Stimulated activated CD4-positive, alpha-beta T cell treated with anti-CD3 and anti-CD28 coated beads, TNF-alpha, amount 100 ng/mL, for 24 hours (primary cell): ENCODE measurements at regions not wholly inside any gene's neighbourhood (a gene's known extent, or its start where the extent isn't known, plus 50 kb on each side); places are given as distances from the start of the nearest gene placed in this dataset.

Experiments
- DNase-seq, 3 experiments: peaks; one replicate each; pipeline ENCODE4 v3.0.0-alpha.2; 2020; ENCODE audit warnings: low read depth in 3 of 3

DNA sequence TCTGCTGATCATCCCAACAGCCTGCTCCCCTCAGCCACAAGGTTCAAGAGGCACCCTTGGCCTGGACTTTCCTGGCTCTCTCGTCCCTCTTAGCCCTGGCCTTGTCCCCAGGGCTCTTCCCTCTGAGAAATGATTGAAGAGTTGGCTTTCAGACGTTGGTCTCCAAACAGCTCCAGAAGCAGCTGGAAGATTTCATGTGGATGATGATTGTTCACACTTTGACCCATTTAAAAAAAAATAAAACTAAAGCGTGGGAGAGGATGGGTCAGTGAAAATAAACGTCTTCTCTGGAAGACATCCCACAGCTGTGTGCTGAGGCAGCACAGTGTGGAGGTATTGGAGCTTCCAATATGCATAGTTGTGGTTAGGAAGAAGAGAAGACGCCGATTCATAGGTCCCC is 54.7 kb upstream of the CDH11 start:
- no peak for DNase-seq

DNA sequence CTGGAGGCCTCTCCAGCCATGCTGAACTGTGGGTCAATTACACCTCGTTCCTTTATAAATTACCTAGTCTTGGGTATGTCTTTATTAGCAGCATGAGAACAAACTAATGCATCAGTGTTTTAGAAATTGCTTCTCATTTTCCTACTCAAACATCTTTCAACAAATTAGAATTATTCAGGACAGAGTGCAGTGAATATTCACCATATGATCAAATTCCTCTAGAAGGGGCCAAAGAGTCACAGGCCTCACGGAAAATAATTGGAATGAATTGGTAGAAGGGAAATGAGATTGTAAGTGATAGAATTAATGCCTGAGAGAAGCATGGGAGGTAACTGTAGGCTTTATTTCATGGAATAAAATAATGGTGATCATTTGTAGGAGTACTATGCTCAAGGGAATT is 50.5 kb upstream of the CDH11 start:
- DNase-seq = no peak
